HCT116 (cell line): ENCODE measurements at regions not wholly inside any gene's neighbourhood (a gene's known extent, or its start where the extent isn't known, plus 50 kb on each side); places are given as distances from the start of the nearest gene placed in this dataset.

Experiments
- ATAC-seq: fragments of 200-7000 bp; cut with Tn5 transposase; 2 replicates; pipeline ENCODE4 v1.9.1; 2020; ENCODE audit warnings: mild to moderate bottlenecking, moderate library complexity
- BruUV-seq: library from RNA; stranded (reverse); fragments of 400-500 nt; replicated peaks from 2 replicates; lab custom pipeline; 2021; lab: Mats Ljungman, UMichigan
- CTCF ChIA-PET: fragments of 300-600 bp; sonication (Branson Sonifier 250); formaldehyde crosslinking; loops from one replicate; lab custom pipeline; 2021; ENCODE audit warnings: antibody characterized with exemption; lab: Charles Lee
- POLR2A ChIA-PET: fragments of 300-600, 350-600 bp; sonication (Branson Sonifier 250); formaldehyde crosslinking; loops from one replicate; lab custom pipeline; 2021; ENCODE audit warnings: antibody characterized with exemption; lab: Charles Lee
- RAD21 ChIA-PET, 2 experiments: fragments of 300-600 bp; sonication (Branson Sonifier 250); formaldehyde crosslinking; loops; one replicate each; lab custom pipeline; 2023; ENCODE audit warnings: low total read pairs in 2 of 2; ENCODE audit not compliant: uncharacterized antibody in 2 of 2, unreplicated experiment in 2 of 2, low non-redundant PET in 1 of 2; lab: Charles Lee
- DNase-seq: peaks from one replicate; pipeline ENCODE4 v3.0.0-alpha.2; 2010; ENCODE audit warnings: low read depth, low spot score
- H2AFZ ChIP-seq: fragments of 200-600 bp; shearing (Covaris generic), sonication (generic); 2 replicates; pipeline ENCODE4 v1.6.1; 2017; ENCODE audit warnings: low read depth, mixed run types, mixed read lengths, antibody characterized with exemption, low read length; ENCODE audit not compliant: poor library complexity, severe bottlenecking
- H3K27ac ChIP-seq: 2 replicates; pipeline ENCODE4 v1.5.1; 2012; ENCODE audit warnings: low read depth, low read length
- H3K27me3 ChIP-seq: fragments of 200-600 bp; sonication (generic); 2 replicates; pipeline ENCODE4 v1.6.1; 2016; ENCODE audit warnings: mixed run types, low read length, mixed read lengths; ENCODE audit not compliant: insufficient read depth
- H3K36me3 ChIP-seq, 2 experiments: fragments of 200-500 bp in 1 of 2; fragments of 200-600 bp in 1 of 2; sonication (Bioruptor generic) in 1 of 2; sonication (generic) in 1 of 2; 2 replicates each; pipeline versions ENCODE4 v1.5.1 to v1.6.1; 2014 to 2016; ENCODE audit warnings: low read length in 2 of 2, inconsistent platforms in 1 of 2, mixed read lengths in 1 of 2, mixed run types in 1 of 2; ENCODE audit not compliant: insufficient read depth in 2 of 2, control insufficient read depth in 1 of 2
- H3K4me1 ChIP-seq, 2 experiments: fragments of 200-600 bp in 1 of 2; sonication (generic) in 1 of 2; 2 replicates each; pipeline versions ENCODE4 v1.5.1 to v1.6.1; 2012 to 2017; ENCODE audit warnings: low read length in 2 of 2, inconsistent platforms in 1 of 2, mild to moderate bottlenecking in 1 of 2, mixed read lengths in 1 of 2, mixed run types in 1 of 2, moderate library complexity in 1 of 2; ENCODE audit not compliant: insufficient read depth in 2 of 2, control insufficient read depth in 1 of 2
- H3K4me2 ChIP-seq: fragments of 200-600 bp; sonication (generic); 2 replicates; pipeline ENCODE4 v1.6.1; 2017; ENCODE audit warnings: mixed run types, low read length, mixed read lengths
- H3K4me3 ChIP-seq, 2 experiments: fragments of 200-600 bp in 1 of 2; sonication (generic) in 1 of 2; replicated peaks in 1 of 2; 2 replicates each; pipeline ENCODE4 v1.5.1; 2011 to 2016; ENCODE audit warnings: low read length in 2 of 2, control low read depth in 1 of 2, low read depth in 1 of 2, mild to moderate bottlenecking in 1 of 2, mixed read lengths in 1 of 2, mixed run types in 1 of 2
- H3K79me2 ChIP-seq: fragments of 200-600 bp; sonication (generic); 2 replicates; pipeline ENCODE4 v1.6.1; 2017; ENCODE audit warnings: mild to moderate bottlenecking, mixed run types, low read length, moderate library complexity, mixed read lengths; ENCODE audit not compliant: insufficient read depth
- H3K9ac ChIP-seq: fragments of 200-600 bp; sonication (generic); 2 replicates; pipeline ENCODE4 v1.6.1; 2016; ENCODE audit warnings: low read length, mixed read lengths
- H3K9me2 ChIP-seq: fragments of 200-600 bp; sonication (generic), shearing (Covaris generic); 2 replicates; pipeline ENCODE4 v1.6.1; 2017; ENCODE audit warnings: mixed run types, mild to moderate bottlenecking, moderate library complexity; ENCODE audit not compliant: insufficient read depth
- H3K9me3 ChIP-seq, 2 experiments: fragments of 200-500 bp in 1 of 2; fragments of 200-600 bp in 1 of 2; sonication (Bioruptor generic) in 1 of 2; sonication (generic) in 1 of 2; 2 replicates each; pipeline ENCODE4 v1.6.1; 2014 to 2017; ENCODE audit warnings: low read length in 2 of 2, mixed read lengths in 2 of 2, inconsistent platforms in 1 of 2, low read depth in 1 of 2, mild to moderate bottlenecking in 1 of 2, mixed run types in 1 of 2, moderate library complexity in 1 of 2; ENCODE audit not compliant: control insufficient read depth in 1 of 2, insufficient read depth in 1 of 2
- H4K20me1 ChIP-seq: fragments of 200-600 bp; sonication (generic), shearing (Covaris generic); 2 replicates; pipeline ENCODE4 v1.6.1; 2017; ENCODE audit warnings: mixed run types, mild to moderate bottlenecking, moderate library complexity; ENCODE audit not compliant: insufficient read depth
- CBX3 ChIP-seq: IDR thresholded peaks from 2 replicates; pipeline ENCODE4 v1.6.1; 2012; ENCODE audit warnings: low read depth
- EGR1 ChIP-seq: IDR thresholded peaks from 2 replicates; pipeline ENCODE4 v1.6.1; 2012; ENCODE audit warnings: low read depth
- ELF1 ChIP-seq: IDR thresholded peaks from 2 replicates; pipeline ENCODE4 v1.6.1; 2012; ENCODE audit warnings: low read depth, borderline replicate concordance
- EZH2 ChIP-seq: fragments of 200-600 bp; sonication (generic); IDR thresholded peaks from 2 replicates; pipeline ENCODE4 v1.6.1; 2017; ENCODE audit warnings: antibody characterized with exemption, mixed run types
- EZH2phosphoT487 ChIP-seq: fragments of 200-600 bp; IDR thresholded peaks from 2 replicates; pipeline ENCODE4 v1.6.1; 2018; ENCODE audit warnings: antibody characterized with exemption, borderline replicate concordance
- JUND ChIP-seq: IDR thresholded peaks from 2 replicates; pipeline ENCODE4 v1.6.1; 2012
- SIN3A ChIP-seq: IDR thresholded peaks from 2 replicates; pipeline ENCODE4 v1.6.1; 2012; ENCODE audit warnings: low read depth
- SP1 ChIP-seq: IDR thresholded peaks from 2 replicates; pipeline ENCODE4 v1.6.1; 2012; ENCODE audit warnings: low read depth
- TCF7L2 ChIP-seq: IDR thresholded peaks from 2 replicates; pipeline ENCODE4 v1.7.0; 2011; ENCODE audit warnings: borderline replicate concordance, inconsistent platforms; ENCODE audit not compliant: insufficient read depth, insufficient read length; ENCODE audit errors: extremely low read depth
- ZNF274 ChIP-seq: fragments of 200-500 bp; sonication (Bioruptor generic); IDR thresholded peaks from 2 replicates; pipeline ENCODE4 v1.6.1; 2014; ENCODE audit warnings: mild to moderate bottlenecking, low read depth, low read length, inconsistent platforms
- intact Hi-C: fragments of 100-400 bp; cut with micrococcal nuclease; formaldehyde crosslinking; loops from 2 replicates; pipeline ENCODE4 v1.10.0; 2022
- TF ChIP-seq, protein P1 (sequence below): IDR thresholded peaks from 2 replicates; pipeline ENCODE4 v1.6.1; 2012; ENCODE audit warnings: low read depth
- TF ChIP-seq, protein P2 (sequence below): IDR thresholded peaks from 2 replicates; pipeline ENCODE4 v1.6.1; 2012
- TF ChIP-seq, protein P3 (sequence below), 3 experiments: fragments of 200-600 bp in 1 of 3; sonication (generic) in 1 of 3; IDR thresholded peaks in 2 of 3; conservative IDR thresholded peaks in 1 of 3; 2 replicates each; pipeline ENCODE4 v1.5.1; 2012 to 2017; ENCODE audit warnings: low read depth in 2 of 3, low read length in 2 of 3, antibody characterized with exemption in 1 of 3, borderline replicate concordance in 1 of 3, control low read depth in 1 of 3, mild to moderate bottlenecking in 1 of 3, mixed read lengths in 1 of 3, mixed run types in 1 of 3, moderate library complexity in 1 of 3; ENCODE audit not compliant: insufficient read depth in 1 of 3
- TF ChIP-seq, protein P4 (sequence below): IDR thresholded peaks from 2 replicates; pipeline ENCODE4 v1.6.1; 2012

DNA sequence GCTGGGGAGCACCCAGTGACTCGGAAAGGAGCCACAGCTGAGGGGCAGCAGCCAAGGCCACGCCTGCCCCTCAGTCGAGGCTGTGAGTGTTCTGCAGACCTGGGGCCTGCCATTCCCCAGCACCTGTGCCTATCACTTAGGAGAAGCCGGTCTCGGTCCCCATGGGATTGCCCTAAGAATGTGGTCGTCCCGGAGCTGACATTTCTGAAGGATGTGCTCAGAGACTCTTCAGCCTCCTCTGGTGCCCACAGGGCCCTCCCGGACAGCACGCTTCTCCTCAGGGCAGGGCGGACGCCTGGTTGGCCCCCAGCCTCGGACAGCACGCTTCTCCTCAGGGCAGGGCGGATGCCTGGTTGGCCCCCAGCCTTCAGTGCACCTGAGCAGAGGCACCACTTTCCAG lies 223.9 kb downstream of the ERMARD start:
- Histone ChIP-seq H3K9me3 (no peaks in the 10 kb centered on the region), H3K27me3 (0 out of 2 replicates have a peak, but pooled peaks cover 2% of the 10 kb centered on the region), H4K20me1 (no peaks in the 10 kb centered on the region), H3K4me3 (no peak overlapping the region), H3K4me1 (no peaks in the 10 kb centered on the region), H3K9ac (no peak overlapping the region), H3K27ac (no peak overlapping the region), H3K79me2 (no peaks in the 10 kb centered on the region), H3K9me2 (no peaks in the 10 kb centered on the region), H2AFZ (no peak overlapping the region), H3K36me3 (no peaks in the 10 kb centered on the region), H3K4me2 (no peak overlapping the region)
- TF ChIP-seq CBX3 (no peak), SP1 (no peak), ZNF274 (no peak), SIN3A (no peak), EGR1 (no peak), EZH2phosphoT487 (no peak), ELF1 (no peak), EZH2 (no peak), TCF7L2 (no peak), JUND (no peak)
- TF ChIP-seq, protein P1, sequence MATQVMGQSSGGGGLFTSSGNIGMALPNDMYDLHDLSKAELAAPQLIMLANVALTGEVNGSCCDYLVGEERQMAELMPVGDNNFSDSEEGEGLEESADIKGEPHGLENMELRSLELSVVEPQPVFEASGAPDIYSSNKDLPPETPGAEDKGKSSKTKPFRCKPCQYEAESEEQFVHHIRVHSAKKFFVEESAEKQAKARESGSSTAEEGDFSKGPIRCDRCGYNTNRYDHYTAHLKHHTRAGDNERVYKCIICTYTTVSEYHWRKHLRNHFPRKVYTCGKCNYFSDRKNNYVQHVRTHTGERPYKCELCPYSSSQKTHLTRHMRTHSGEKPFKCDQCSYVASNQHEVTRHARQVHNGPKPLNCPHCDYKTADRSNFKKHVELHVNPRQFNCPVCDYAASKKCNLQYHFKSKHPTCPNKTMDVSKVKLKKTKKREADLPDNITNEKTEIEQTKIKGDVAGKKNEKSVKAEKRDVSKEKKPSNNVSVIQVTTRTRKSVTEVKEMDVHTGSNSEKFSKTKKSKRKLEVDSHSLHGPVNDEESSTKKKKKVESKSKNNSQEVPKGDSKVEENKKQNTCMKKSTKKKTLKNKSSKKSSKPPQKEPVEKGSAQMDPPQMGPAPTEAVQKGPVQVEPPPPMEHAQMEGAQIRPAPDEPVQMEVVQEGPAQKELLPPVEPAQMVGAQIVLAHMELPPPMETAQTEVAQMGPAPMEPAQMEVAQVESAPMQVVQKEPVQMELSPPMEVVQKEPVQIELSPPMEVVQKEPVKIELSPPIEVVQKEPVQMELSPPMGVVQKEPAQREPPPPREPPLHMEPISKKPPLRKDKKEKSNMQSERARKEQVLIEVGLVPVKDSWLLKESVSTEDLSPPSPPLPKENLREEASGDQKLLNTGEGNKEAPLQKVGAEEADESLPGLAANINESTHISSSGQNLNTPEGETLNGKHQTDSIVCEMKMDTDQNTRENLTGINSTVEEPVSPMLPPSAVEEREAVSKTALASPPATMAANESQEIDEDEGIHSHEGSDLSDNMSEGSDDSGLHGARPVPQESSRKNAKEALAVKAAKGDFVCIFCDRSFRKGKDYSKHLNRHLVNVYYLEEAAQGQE = no peak
- TF ChIP-seq, protein P2, sequence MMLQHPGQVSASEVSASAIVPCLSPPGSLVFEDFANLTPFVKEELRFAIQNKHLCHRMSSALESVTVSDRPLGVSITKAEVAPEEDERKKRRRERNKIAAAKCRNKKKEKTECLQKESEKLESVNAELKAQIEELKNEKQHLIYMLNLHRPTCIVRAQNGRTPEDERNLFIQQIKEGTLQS = no peak
- TF ChIP-seq, protein P3, sequence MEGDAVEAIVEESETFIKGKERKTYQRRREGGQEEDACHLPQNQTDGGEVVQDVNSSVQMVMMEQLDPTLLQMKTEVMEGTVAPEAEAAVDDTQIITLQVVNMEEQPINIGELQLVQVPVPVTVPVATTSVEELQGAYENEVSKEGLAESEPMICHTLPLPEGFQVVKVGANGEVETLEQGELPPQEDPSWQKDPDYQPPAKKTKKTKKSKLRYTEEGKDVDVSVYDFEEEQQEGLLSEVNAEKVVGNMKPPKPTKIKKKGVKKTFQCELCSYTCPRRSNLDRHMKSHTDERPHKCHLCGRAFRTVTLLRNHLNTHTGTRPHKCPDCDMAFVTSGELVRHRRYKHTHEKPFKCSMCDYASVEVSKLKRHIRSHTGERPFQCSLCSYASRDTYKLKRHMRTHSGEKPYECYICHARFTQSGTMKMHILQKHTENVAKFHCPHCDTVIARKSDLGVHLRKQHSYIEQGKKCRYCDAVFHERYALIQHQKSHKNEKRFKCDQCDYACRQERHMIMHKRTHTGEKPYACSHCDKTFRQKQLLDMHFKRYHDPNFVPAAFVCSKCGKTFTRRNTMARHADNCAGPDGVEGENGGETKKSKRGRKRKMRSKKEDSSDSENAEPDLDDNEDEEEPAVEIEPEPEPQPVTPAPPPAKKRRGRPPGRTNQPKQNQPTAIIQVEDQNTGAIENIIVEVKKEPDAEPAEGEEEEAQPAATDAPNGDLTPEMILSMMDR (IDR thresholded peaks at IDR 0.05 in 2 of 3, conservative IDR thresholded peaks at IDR 0.05 in 1 of 3; ENCODE audit: borderline replicate concordance in 1 of 3, insufficient read depth in 1 of 3, low read depth in 2 of 3, low read length in 2 of 3) = no peak
- TF ChIP-seq, protein P4, sequence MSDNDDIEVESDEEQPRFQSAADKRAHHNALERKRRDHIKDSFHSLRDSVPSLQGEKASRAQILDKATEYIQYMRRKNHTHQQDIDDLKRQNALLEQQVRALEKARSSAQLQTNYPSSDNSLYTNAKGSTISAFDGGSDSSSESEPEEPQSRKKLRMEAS = no peak
- RAD21 ChIA-PET = no interaction called here
- DNase-seq (no peak), ATAC-seq (no peak)
- intact Hi-C loops = no loop called here
- POLR2A ChIA-PET = no interaction called here
- CTCF ChIA-PET = no interaction called here
- BruUV-seq = no TSS peak
